Lower leg skin (tissue), 3 donors: ENCODE measurements at regions not wholly inside any gene's neighbourhood (a gene's known extent, or its start where the extent isn't known, plus 50 kb on each side); places are given as distances from the start of the nearest gene placed in this dataset.
"Not testable (repeated sequence)": the region's sequence is repeated elsewhere in the genome, so short reads cannot be mapped to it uniquely, and the experiment has no call there.

ENCODE experiments used
- POLR2A ChIP-seq, 2 donors: fragments of 450-650 bp; IDR thresholded peaks; one replicate each; pipeline ENCODE4 v1.6.1; 2016 to 2017; ENCODE audit warnings: antibody characterized with exemption in 2 of 2, mild to moderate bottlenecking in 1 of 2, moderate library complexity in 1 of 2
- TF ChIP-seq, protein P1 (sequence below), 3 donors: fragments of 450-650 bp; IDR thresholded peaks; one replicate each; pipeline ENCODE4 v1.5.1; 2016; ENCODE audit warnings: antibody characterized with exemption in 3 of 3, mild to moderate bottlenecking in 3 of 3, moderate library complexity in 2 of 3

GRCh38 chr22:10662818-10663217 is 4865.2 kb upstream of the OR11H1 start:
- TF ChIP-seq, protein P1, sequence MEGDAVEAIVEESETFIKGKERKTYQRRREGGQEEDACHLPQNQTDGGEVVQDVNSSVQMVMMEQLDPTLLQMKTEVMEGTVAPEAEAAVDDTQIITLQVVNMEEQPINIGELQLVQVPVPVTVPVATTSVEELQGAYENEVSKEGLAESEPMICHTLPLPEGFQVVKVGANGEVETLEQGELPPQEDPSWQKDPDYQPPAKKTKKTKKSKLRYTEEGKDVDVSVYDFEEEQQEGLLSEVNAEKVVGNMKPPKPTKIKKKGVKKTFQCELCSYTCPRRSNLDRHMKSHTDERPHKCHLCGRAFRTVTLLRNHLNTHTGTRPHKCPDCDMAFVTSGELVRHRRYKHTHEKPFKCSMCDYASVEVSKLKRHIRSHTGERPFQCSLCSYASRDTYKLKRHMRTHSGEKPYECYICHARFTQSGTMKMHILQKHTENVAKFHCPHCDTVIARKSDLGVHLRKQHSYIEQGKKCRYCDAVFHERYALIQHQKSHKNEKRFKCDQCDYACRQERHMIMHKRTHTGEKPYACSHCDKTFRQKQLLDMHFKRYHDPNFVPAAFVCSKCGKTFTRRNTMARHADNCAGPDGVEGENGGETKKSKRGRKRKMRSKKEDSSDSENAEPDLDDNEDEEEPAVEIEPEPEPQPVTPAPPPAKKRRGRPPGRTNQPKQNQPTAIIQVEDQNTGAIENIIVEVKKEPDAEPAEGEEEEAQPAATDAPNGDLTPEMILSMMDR (IDR thresholded peaks at IDR 0.05): not testable (repeated sequence)
- TF ChIP-seq POLR2A (IDR thresholded peaks at IDR 0.05): not testable (repeated sequence)
